ENCODE measurements at regions not wholly inside any gene's neighbourhood (a gene's known extent, or its start where the extent isn't known, plus 50 kb on each side); places are given as distances from the start of the nearest gene placed in this dataset.
"Not testable (repeated sequence)": the region's sequence is repeated elsewhere in the genome, so short reads cannot be mapped to it uniquely, and the experiment has no call there.

- H3K4me3 ChIP-seq (ENCODE audit: low read depth, low read length), result no peak overlapping the region
These were observed 460.3 kb downstream of the EPM2A start for GRCh38 chr6:145275019-145275418.

GRCh38 chr6:145275787-145276186 lies 459.5 kb downstream of the EPM2A start:
- H3K4me3 ChIP-seq (ENCODE audit: low read depth, low read length), result no peak overlapping the region

- no peak overlapping the region for H3K4me3 ChIP-seq (ENCODE audit: low read depth, low read length)
These were observed 458.6 kb downstream of the EPM2A start for GRCh38 chr6:145276756-145277155.

DNA sequence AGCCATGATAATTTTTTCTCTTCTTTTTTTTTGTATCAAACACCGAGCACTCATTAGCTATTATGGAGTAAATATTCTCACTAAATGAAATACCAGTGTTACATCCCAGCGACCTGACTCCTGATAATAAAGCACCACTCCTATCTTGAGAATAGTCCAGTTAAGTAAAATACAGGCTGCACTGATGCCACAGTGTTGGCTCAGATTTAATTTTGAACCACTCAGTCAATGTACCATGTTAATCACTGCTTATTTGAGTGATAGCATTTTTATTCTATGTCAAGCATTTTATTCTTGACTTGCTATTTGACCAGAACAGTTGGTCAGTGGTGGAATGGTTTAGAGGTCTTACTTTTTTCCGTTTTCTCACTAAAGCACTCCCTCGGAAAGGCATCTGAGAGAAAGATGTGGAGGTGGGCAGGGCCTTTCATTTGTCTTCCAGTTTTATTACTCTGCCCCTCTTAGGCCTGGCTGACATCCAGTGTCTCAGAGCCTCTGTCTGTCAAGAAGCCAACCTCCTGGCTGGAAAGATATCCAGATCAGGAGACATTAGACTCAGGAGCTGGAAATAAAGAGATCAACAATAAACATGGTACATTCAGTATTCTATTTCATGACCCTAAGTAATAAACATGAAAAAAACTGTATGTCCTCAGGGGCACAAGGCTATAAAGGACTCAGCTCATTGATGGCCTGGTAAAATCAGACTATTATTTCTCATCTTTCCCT lies 457.8 kb downstream of the EPM2A start:
- H3K4me3 ChIP-seq (ENCODE audit: low read depth, low read length), result no peak overlapping the region

DNA sequence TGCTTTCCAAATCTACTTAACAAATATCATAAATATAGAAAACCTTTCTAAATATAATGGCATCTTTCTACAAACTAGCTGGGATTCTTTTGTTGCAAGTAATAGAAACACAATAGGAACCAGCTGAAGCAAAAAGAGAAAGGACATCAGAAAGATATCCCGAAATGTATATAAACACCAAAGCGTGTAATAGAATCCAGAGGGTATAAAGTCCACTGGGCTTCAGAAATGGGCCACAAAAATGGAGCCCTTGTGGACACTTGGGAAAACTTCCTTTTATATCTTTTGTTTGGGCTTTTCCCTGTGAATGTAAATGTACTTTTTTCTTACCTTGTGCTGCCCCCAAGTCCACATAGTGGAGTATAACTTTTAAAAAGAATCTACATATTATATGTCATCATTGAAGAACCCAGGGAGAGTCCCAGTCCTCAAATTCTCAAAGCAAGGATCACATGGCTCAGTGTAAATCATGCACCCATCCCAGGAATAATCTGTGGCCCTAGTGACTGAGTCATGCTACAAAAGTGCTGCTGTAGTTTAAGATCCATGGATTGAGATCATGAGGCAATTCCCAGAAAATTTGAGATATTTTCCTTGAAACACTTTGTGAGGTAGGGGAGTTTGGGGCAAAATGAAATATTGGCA lies 457.0 kb downstream of the EPM2A start:
- no peak overlapping the region for H3K4me3 ChIP-seq (ENCODE audit: low read depth, low read length)

DNA sequence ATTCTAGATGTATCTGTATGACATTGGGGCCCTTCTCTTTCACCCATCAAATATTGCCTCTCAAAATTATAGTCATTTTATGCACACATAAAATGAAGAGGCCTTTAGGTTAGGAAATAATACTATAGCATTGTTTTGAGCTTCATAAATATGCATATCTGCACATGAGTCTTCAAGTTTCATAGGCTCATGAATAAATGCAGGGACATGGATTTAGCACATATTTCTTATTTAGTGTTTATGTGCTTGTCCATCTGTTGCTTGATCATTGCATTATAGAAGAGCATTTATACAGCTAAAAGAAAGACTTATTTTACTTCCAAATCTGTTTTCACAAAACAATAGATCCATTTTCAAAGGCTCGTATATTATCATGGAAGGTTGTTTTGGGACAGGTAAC lies 455.8 kb downstream of the EPM2A start:
- H3K4me3 ChIP-seq (ENCODE audit: low read depth, low read length), result no peak overlapping the region

GRCh38 chr6:145279993-145280392 lies 455.3 kb downstream of the EPM2A start:
- no peak overlapping the region for H3K4me3 ChIP-seq (ENCODE audit: low read depth, low read length)

DNA sequence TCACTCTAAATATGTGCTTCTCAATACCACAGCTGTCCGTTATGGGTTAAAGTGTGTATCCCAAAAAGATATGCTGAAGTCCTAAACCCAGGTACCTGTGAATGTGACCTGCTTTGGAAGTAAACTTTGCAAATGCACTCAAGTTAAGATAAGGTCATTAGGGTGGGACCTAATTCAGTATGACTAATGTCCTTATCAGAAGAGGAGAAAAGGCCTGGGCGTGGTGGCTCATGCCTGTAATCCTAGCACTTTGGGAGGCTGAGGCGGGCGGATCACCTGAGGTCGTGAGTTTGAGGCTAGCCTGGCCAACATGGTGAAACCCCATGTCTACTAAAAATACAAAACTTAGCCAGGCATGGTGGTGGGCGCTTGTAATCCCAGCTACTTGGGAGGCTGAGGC lies 452.1 kb downstream of the EPM2A start:
- H3K4me3 ChIP-seq (ENCODE audit: low read depth, low read length), result not testable (repeated sequence)

DNA sequence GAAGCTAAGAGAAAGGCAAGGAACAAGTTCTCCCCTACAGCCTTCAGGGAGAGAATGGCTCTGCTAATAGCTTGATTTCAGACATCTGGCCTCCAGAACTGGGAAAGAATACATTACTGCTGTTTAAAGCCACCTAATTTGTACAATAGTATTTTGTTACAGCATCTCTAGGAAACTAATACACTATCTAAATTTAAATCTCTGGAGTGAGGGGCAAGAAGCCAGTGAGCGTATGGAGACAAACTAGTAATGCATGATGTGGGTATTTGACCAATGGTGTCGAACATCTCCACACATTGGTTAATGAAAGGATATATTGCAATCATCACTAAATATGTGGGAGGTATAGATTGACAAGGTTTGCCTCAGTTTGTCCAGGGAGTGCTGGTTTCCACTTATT lies 451.5 kb downstream of the EPM2A start:
- H3K4me3 ChIP-seq (ENCODE audit: low read depth, low read length), result no peak overlapping the region

DNA sequence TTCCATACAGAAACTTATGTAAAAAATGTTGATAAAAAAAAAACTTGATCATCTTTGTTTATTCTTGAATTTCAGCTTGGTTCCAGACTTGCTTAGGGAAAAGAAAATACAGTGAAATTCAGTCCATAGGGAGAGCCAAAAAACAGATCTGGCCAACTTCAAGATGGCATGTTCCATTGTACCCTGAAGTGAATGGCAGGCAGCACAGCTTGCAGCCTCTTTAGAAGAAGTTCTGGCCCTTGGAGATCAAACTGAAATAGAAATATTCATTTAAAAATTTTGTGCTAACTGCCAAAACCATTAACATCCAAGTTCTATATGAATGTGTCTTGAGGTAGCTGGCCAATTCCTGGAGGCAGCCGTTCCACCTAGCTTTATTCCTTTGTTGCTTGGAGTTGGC lies 448.4 kb downstream of the EPM2A start:
- H3K4me3 ChIP-seq (ENCODE audit: low read depth, low read length), result no peak overlapping the region

DNA sequence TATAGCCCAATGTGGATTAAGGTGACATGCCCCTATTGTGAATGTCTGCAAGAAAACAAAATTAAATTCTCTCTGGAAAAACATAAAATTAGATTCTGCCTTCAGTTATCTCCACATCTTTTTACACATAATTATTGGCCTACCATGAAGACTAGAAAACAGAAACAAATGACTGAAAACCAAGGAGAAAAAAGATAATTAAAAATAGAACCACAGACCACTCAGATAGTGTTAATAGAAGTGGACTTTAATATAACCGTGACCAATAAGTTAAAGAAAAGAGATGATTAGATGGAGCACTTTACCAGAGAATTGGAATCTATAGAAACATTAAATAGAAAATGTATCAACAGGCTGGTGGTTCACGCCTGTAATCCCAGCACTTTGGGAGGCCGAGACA lies 445.7 kb downstream of the EPM2A start:
- H3K4me3 ChIP-seq (ENCODE audit: low read depth, low read length), result no peak overlapping the region

- no peak overlapping the region for H3K4me3 ChIP-seq (ENCODE audit: low read depth, low read length)
These were observed 445.2 kb downstream of the EPM2A start for GRCh38 chr6:145290122-145290521.

- no peak overlapping the region for H3K4me3 ChIP-seq (ENCODE audit: low read depth, low read length)
These were observed 443.3 kb downstream of the EPM2A start for GRCh38 chr6:145292066-145292465.

- no peak overlapping the region for H3K4me3 ChIP-seq (ENCODE audit: low read depth, low read length)
These were observed 440.4 kb downstream of the EPM2A start for GRCh38 chr6:145294942-145295341.

DNA sequence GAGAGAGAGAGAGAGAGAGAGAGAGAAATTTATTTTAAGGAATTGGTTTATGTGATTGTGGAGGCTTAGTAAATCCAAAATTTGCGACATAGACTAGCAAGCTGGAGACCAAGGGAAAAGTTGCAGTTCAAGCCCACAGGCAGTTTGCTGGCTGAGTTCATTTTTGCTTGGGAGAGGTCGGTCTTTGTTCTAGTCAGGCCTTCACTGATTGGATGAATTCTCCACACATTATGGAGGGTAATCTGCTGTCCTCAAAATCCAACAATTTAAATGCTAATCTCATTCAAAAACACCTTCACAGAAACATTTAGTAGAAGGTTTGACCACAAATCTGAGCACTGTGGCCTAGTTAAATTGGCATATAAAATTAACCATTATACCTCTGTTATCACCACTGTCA lies 439.6 kb downstream of the EPM2A start:
- no peak overlapping the region for H3K4me3 ChIP-seq (ENCODE audit: low read depth, low read length)

GRCh38 chr6:145305670-145306069 lies 429.6 kb downstream of the EPM2A start:
- no peak overlapping the region for H3K4me3 ChIP-seq (ENCODE audit: low read depth, low read length)

GRCh38 chr6:145306489-145306888 lies 428.8 kb downstream of the EPM2A start:
- no peak overlapping the region for H3K4me3 ChIP-seq (ENCODE audit: low read depth, low read length)

- H3K4me3 ChIP-seq (ENCODE audit: low read depth, low read length), result no peak overlapping the region
These were observed 425.3 kb downstream of the EPM2A start for GRCh38 chr6:145309842-145310535.

DNA sequence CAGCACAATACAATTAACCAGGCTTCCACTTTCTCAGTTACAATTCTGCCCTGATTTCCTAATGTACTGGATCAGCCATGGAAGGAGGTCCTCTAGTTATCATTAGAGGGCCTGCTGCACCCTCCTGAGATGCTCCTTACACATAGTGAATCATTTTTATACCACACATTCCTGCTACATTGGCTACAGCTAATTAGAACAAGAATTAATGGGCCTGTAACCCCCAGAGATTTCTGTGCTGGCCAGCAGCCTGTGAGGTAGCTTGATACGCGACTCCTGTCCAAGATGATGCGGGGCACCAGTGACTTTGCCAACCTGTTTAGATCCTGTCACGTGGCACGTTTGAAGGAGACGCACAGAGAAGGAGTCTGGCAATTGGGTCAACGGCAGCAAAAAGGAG lies 422.8 kb downstream of the EPM2A start:
- no peak overlapping the region for H3K4me3 ChIP-seq (ENCODE audit: low read depth, low read length)

- H3K4me3 ChIP-seq (ENCODE audit: low read depth, low read length), result no peak overlapping the region
These were observed 422.1 kb downstream of the EPM2A start for GRCh38 chr6:145313041-145313855.

DNA sequence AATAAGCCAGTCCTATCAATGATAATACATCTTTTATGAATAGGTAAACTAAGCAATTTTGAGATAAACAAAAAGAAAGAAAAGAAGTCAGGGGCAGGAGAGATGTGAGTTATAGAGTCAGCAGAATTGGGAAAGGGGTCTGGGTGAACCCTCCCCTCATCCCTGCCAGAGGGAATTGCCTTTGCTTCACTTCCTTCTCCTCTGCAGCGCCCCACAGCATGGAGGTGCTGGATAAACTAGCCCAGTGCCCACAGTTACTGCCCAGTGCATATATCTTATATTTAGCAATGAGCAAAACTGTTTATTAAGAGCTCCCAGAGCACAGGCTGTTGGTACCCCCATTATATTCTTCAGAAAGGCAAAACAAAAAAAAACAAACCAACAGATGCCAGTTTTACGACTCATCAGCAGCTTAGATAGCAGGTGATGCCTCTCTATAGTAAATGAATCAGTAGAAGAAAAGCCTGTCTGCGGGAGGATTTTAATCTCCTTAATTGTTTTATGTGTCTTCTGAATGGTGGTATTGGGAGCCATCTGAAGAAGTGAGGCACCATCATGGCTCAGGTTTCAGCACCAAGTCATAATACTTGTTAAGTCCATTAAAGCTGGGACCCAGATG lies 419.2 kb downstream of the EPM2A start:
- no peak overlapping the region for H3K4me3 ChIP-seq (ENCODE audit: low read depth, low read length)
